B cell (primary cell): ENCODE measurements at regions not wholly inside any gene's neighbourhood (a gene's known extent, or its start where the extent isn't known, plus 50 kb on each side); places are given as distances from the start of the nearest gene placed in this dataset.

Source experiments
- CTCF ChIP-seq: fragments of 200-600 bp; IDR thresholded peaks from one replicate; pipeline ENCODE4 v1.8.0; 2022; ENCODE audit warnings: antibody characterized with exemption, mild to moderate bottlenecking
- EZH2 ChIP-seq: IDR thresholded peaks from 2 replicates; pipeline ENCODE4 v1.6.1; 2012; ENCODE audit warnings: borderline replicate concordance, low read depth, mild to moderate bottlenecking, moderate library complexity, low read length; ENCODE audit not compliant: insufficient read depth, poor library complexity, severe bottlenecking

- no peak for TF ChIP-seq CTCF
- TF ChIP-seq EZH2, result no peak
Measured at GRCh38 chr12:61896436-61896835, 363.8 kb upstream of the USP15 start.
